Upper lobe of left lung (tissue), 6 donors: ENCODE measurements at regions not wholly inside any gene's neighbourhood (a gene's known extent, or its start where the extent isn't known, plus 50 kb on each side); places are given as distances from the start of the nearest gene placed in this dataset.

Experiments used
- ATAC-seq, 2 donors: fragments of 200-7000 bp; cut with Tn5 transposase; one replicate each; pipeline ENCODE4 v1.9.1; 2022; ENCODE audit warnings: mild to moderate bottlenecking in 2 of 2, moderate library complexity in 2 of 2; ENCODE audit not compliant: low FRiP score in 2 of 2
- DNase-seq, 2 donors: peaks; one replicate each; pipeline ENCODE4 v3.0.0-alpha.2; 2019 to 2020
- H3K27ac ChIP-seq, 4 donors: fragments of 200-600 bp; sonication (generic); one replicate each; pipeline ENCODE4 v1.5.1; 2016 to 2019
- H3K27me3 ChIP-seq, 4 donors: fragments of 200-600 bp; sonication (generic); one replicate each; pipeline ENCODE4 v1.5.1; 2017 to 2019
- H3K36me3 ChIP-seq, 4 donors: fragments of 200-600 bp; sonication (generic); one replicate each; pipeline ENCODE4 v1.5.1; 2016 to 2019
- H3K4me1 ChIP-seq, 4 donors: fragments of 200-600 bp; sonication (generic); one replicate each; pipeline ENCODE4 v1.5.1; 2018 to 2019
- H3K4me3 ChIP-seq, 4 donors: fragments of 200-600 bp; sonication (generic); one replicate each; pipeline ENCODE4 v1.5.1; 2017 to 2019; ENCODE audit warnings: mild to moderate bottlenecking in 2 of 4, moderate library complexity in 1 of 4
- H3K9me3 ChIP-seq, 4 donors: fragments of 200-600 bp; sonication (generic); one replicate each; pipeline ENCODE4 v1.5.1; 2018 to 2019
- CTCF ChIP-seq, 6 experiments: fragments of 450-650 bp in 4 of 6; fragments of 200-600 bp in 2 of 6; sonication (generic) in 2 of 6; IDR thresholded peaks; one replicate each; pipeline ENCODE4 v1.5.1; 2016 to 2019; ENCODE audit warnings: antibody characterized with exemption in 6 of 6
- EP300 ChIP-seq, 4 donors: sonication (generic); formaldehyde crosslinking; IDR thresholded peaks; one replicate each; pipeline ENCODE4 v1.5.1; 2017; ENCODE audit warnings: antibody characterized with exemption in 4 of 4, control low read depth in 2 of 4
- POLR2A ChIP-seq, 4 donors: fragments of 450-650 bp; IDR thresholded peaks; one replicate each; pipeline ENCODE4 v1.5.1; 2016 to 2017; ENCODE audit warnings: antibody characterized with exemption in 4 of 4, mild to moderate bottlenecking in 2 of 4
- POLR2AphosphoS5 ChIP-seq, 2 donors: sonication (generic); formaldehyde crosslinking; IDR thresholded peaks; one replicate each; pipeline ENCODE4 v1.5.1; 2017; ENCODE audit warnings: antibody characterized with exemption in 2 of 2
- WGBS, 2 donors: methylation state at CpG; one replicate each; pipeline ENCODE4 v1.1.5; 2017 to 2018; 5-methylcytosine and 5-hydroxymethylcytosine counted together
- donor health status: DM: no; HTN: no; CAD: no; lungs with moderate emphysema.
- donor health status: DM: no; HTN: yes; CAD: no; lungs with severe emphysema.

- TF ChIP-seq POLR2AphosphoS5 (IDR thresholded peaks at IDR 0.05) (no peak), EP300 (IDR thresholded peaks at IDR 0.05) (no peak), CTCF (IDR thresholded peaks at IDR 0.05) (no peak), POLR2A (IDR thresholded peaks at IDR 0.05) (no peak)
- H3K4me3 ChIP-seq, result no peak overlapping the region
- DNase-seq (peak in 1 of 2 donors; percentile 75), ATAC-seq (peak; percentile 6 to 22)
- H3K27me3 ChIP-seq, result no peaks in the 10 kb centered on the region
- 78 to 85% methylated on average over 49 of the region's 49 CpGs for WGBS, 2 donors
- no peaks in the 10 kb centered on the region for H3K4me1 ChIP-seq
- H3K36me3 ChIP-seq, result no peaks in the 10 kb centered on the region
- no peak overlapping the region for H3K27ac ChIP-seq
- H3K9me3 ChIP-seq, result peaks cover 0 to 65% (median 9%) of the 10 kb centered on the region in 4 donors
These were observed 1957.5 kb upstream of the DEFB115 start for GRCh38 chr20:29299811-29300578.

- 75 to 81% methylated on average over 70 to 75 of the region's 88 CpGs for WGBS, 2 donors
- Histone ChIP-seq H3K4me3 (no peak overlapping the region), H3K27ac (no peak overlapping the region), H3K9me3 (peaks cover 0 to 65% (median 9%) of the 10 kb centered on the region in 4 donors), H3K27me3 (no peaks in the 10 kb centered on the region), H3K4me1 (no peaks in the 10 kb centered on the region), H3K36me3 (no peaks in the 10 kb centered on the region)
- TF ChIP-seq POLR2A (IDR thresholded peaks at IDR 0.05) (no peak), CTCF (IDR thresholded peaks at IDR 0.05) (no peak), EP300 (IDR thresholded peaks at IDR 0.05) (no peak), POLR2AphosphoS5 (IDR thresholded peaks at IDR 0.05) (no peak)
- DNase-seq (peak in 1 of 2 donors; percentile 84), ATAC-seq (peak; percentile 9 to 15)
These were observed 1956.6 kb upstream of the DEFB115 start for GRCh38 chr20:29300579-29301551.

- peaks cover 0 to 60% (median 7%) of the 10 kb centered on the region in 4 donors for H3K9me3 ChIP-seq
- H3K27ac ChIP-seq, result no peak overlapping the region
- no peaks in the 10 kb centered on the region for H3K4me1 ChIP-seq
- DNase-seq (peak in 1 of 2 donors; percentile 80), ATAC-seq (peak; percentile 17 to 67)
- no peaks in the 10 kb centered on the region for H3K27me3 ChIP-seq
- TF ChIP-seq CTCF (IDR thresholded peaks at IDR 0.05), result no peak
- no peak for TF ChIP-seq POLR2A (IDR thresholded peaks at IDR 0.05)
- TF ChIP-seq POLR2AphosphoS5 (IDR thresholded peaks at IDR 0.05), result no peak
- TF ChIP-seq EP300 (IDR thresholded peaks at IDR 0.05), result no peak
- WGBS, 2 donors, result 77 to 83% methylated on average over 28 to 44 of the region's 46 CpGs
- H3K36me3 ChIP-seq, result no peaks in the 10 kb centered on the region
- H3K4me3 ChIP-seq, result no peak overlapping the region
These were observed 1955.7 kb upstream of the DEFB115 start for GRCh38 chr20:29301624-29302259.

- TF ChIP-seq POLR2A (IDR thresholded peaks at IDR 0.05), result no peak
- TF ChIP-seq POLR2AphosphoS5 (IDR thresholded peaks at IDR 0.05), result no peak
- TF ChIP-seq EP300 (IDR thresholded peaks at IDR 0.05), result no peak
- no peak for TF ChIP-seq CTCF (IDR thresholded peaks at IDR 0.05)
- Histone ChIP-seq H3K27ac (no peak overlapping the region), H3K4me3 (no peak overlapping the region), H3K36me3 (no peaks in the 10 kb centered on the region), H3K4me1 (no peaks in the 10 kb centered on the region), H3K27me3 (no peaks in the 10 kb centered on the region), H3K9me3 (peaks cover 0 to 50% (median 7%) of the 10 kb centered on the region in 4 donors)
- DNase-seq (no peak), ATAC-seq (no peak)
- WGBS, 2 donors, result 76 to 79% methylated on average over 16 of the region's 16 CpGs
These were observed 1954.4 kb upstream of the DEFB115 start for GRCh38 chr20:29302979-29303644.
